Fibroblast of villous mesenchyme (primary cell): ENCODE measurements at regions not wholly inside any gene's neighbourhood (a gene's known extent, or its start where the extent isn't known, plus 50 kb on each side); places are given as distances from the start of the nearest gene placed in this dataset.
A peak's percentile ranks its signal among the peaks of the same experiment; 100 is the strongest.

Source experiments
- DNase-seq: peaks from one replicate; pipeline ENCODE4 v3.0.0-alpha.2; 2010; ENCODE audit warnings: low read depth
- H3K4me3 ChIP-seq: 2 replicates; pipeline ENCODE4 v1.5.1; 2011; ENCODE audit warnings: low read depth, mild to moderate bottlenecking, low read length
- TF ChIP-seq, protein P1 (sequence below): IDR thresholded peaks from 2 replicates; pipeline ENCODE4 v1.5.1; 2012; ENCODE audit warnings: low read depth, mild to moderate bottlenecking, low read length; ENCODE audit not compliant: insufficient read depth

DNA sequence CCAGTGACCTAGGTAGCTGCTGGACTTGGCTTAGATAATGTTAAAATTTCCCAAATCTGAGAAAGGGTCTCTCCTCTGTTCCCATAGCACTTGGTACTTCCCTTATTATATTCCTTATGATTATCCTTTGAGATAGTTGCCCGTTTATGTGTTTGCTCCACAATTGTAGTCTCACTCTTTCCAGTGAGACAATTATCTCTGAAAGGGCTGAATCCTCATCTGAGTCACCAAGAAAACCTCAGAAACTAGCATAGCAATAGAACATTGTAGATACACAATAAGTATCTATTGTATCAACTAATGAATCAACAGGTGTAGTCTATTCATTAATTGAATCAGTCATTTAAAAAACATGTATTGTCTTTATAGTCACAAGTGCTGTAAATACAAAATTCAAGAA lies 119.1 kb upstream of the FAR2 start:
- DNase-seq = no peak
- no peak overlapping the region for H3K4me3 ChIP-seq
- TF ChIP-seq, protein P1, sequence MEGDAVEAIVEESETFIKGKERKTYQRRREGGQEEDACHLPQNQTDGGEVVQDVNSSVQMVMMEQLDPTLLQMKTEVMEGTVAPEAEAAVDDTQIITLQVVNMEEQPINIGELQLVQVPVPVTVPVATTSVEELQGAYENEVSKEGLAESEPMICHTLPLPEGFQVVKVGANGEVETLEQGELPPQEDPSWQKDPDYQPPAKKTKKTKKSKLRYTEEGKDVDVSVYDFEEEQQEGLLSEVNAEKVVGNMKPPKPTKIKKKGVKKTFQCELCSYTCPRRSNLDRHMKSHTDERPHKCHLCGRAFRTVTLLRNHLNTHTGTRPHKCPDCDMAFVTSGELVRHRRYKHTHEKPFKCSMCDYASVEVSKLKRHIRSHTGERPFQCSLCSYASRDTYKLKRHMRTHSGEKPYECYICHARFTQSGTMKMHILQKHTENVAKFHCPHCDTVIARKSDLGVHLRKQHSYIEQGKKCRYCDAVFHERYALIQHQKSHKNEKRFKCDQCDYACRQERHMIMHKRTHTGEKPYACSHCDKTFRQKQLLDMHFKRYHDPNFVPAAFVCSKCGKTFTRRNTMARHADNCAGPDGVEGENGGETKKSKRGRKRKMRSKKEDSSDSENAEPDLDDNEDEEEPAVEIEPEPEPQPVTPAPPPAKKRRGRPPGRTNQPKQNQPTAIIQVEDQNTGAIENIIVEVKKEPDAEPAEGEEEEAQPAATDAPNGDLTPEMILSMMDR = no peak

DNA sequence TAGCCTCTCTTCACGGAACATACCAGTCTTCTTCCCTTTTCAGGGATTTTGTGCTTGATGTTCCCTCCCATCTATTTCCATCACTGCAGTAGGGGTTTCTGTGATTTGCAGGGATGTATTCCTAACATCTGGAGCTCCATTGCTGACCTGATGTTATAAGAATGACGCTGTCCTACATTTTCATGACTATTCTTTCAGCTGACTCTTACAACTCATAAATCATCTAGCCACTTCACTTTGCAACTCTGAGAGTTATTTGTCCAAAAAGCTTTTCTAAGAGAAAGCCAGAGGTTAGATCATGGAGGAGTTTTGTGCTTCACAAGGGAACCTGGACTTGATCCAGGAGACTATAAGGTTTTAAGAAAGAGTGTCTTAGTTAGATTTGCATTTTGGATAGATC lies 116.6 kb upstream of the FAR2 start:
- TF ChIP-seq, protein P1 = no peak
- H3K4me3 ChIP-seq = no peak overlapping the region
- DNase-seq = peak; percentile 83

DNA sequence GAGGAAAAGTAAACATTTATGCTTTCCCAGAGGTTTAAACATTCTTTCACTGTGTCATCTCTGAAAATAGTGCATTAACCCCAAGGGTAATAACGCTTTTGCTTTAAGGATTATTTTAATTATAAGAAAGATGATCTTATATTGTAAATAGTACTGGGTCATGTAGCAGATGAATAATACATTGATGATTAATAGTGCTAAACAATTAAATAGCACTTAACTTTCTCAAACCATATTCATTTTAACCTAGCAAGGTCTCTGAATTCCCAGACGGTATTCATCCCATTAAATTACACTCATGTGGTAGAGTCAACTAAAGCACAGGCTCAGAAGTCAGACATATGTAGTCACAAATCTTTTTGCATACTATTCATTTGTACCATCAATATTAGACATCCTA lies 115.6 kb upstream of the FAR2 start:
- peak; percentile 24 for DNase-seq
- TF ChIP-seq, protein P1 = no peak
- no peak overlapping the region for H3K4me3 ChIP-seq

DNA sequence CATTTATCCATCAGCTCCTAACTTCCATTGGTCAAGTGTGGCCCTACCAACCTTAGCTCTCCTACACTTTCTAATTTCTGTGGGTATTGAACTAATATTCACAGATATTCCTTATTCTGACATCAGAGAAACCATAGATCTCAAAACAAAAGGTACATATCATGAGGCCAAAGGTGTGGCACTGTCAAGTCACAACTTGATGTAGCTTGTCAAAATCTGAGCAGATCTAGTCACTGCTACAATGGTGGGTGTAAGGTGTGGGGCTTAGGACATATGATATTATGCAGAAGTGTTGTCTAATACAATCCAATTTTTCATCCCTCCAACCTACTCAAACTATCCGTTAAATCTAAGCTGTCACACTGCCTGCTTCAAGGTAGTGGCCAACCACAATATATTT lies 114.0 kb upstream of the FAR2 start:
- H3K4me3 ChIP-seq = no peak overlapping the region
- TF ChIP-seq, protein P1 = no peak
- DNase-seq = no peak

DNA sequence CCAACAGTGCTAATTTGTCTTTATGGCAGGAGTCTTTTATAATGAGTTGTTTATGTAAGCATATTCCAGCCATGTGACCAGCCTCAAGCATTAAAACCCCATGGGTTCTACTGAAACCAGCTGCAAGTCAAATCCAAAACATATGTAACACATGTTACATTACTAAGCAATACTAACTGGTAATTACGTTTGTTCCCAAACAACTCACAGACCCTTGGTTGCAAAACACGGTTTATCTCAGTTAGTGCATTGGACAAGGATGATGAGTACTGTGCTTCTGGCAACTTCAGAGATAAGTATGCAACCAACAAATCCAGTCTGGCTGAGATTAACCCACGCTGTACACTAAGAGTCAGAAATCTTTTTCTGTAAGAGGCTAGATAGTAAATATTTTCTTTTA lies 110.1 kb upstream of the FAR2 start:
- DNase-seq = peak; percentile 97
- TF ChIP-seq, protein P1 = no peak
- H3K4me3 ChIP-seq = no peak overlapping the region

DNA sequence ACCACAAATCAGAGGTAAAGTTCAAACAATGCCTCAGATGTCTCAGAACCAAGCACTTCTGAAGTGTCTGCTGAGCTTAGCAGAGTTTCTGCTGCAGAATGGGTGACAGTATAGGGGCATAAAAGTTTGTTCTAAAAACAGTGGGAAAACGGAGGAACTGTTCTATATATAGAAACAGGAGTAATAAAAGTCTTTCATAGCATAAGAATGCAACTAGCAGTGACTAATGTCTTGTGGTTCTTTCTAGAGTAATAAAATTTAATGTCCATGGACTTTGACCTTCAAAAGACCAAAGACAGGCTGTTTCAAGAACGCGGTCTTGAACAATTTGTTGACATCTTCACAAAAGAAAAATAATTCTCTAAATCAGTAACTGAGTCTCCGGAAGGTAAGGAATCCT lies 107.5 kb upstream of the FAR2 start:
- peak; percentile 94 for DNase-seq
- TF ChIP-seq, protein P1 = no peak
- no peak overlapping the region for H3K4me3 ChIP-seq

DNA sequence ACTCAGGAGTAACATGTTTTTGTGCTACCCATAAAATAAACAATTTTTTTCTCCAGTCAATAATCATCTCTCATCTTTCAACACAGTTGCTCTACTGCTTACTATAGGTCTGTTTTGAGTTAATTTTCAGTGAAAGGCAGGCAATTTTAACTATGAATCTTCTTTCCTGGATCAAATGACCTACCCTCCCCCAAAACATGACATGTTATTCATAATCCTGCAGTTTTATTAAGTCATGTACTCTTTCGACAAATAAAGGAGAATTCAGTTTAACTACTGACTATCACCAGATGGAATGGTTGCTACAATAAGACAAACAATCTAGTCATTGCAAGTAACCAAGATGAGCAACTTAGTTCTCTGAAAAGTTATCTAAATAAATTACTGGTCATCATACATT lies 106.0 kb upstream of the FAR2 start:
- H3K4me3 ChIP-seq = no peak overlapping the region
- DNase-seq = peak; percentile 76
- TF ChIP-seq, protein P1 = no peak
